CD4-positive, alpha-beta T cell treated with Interleukin-12 subunit alpha and Interleukin-12 subunit beta, for 1 hour (primary cell): ENCODE measurements at regions not wholly inside any gene's neighbourhood (a gene's known extent, or its start where the extent isn't known, plus 50 kb on each side); places are given as distances from the start of the nearest gene placed in this dataset.

Source experiments
- DNase-seq: peaks from one replicate; pipeline ENCODE4 v3.0.0-alpha.2; 2020

- DNase-seq: no peak
Measured at GRCh38 chr5:153030755-153031725, 459.4 kb upstream of the GRIA1 start.

- no peak for DNase-seq
Measured at GRCh38 chr5:153039501-153039900, 451.0 kb upstream of the GRIA1 start.

- no peak for DNase-seq
Measured at GRCh38 chr5:153043886-153044285, 446.6 kb upstream of the GRIA1 start.

GRCh38 chr5:153050496-153051179, 439.8 kb upstream of the GRIA1 start:
- DNase-seq: no peak

- no peak for DNase-seq
Measured at GRCh38 chr5:153066281-153066680, 424.2 kb upstream of the GRIA1 start.

- no peak for DNase-seq
Measured at GRCh38 chr5:153067869-153068268, 422.6 kb upstream of the GRIA1 start.

- no peak for DNase-seq
Measured at GRCh38 chr5:153079396-153079795, 411.1 kb upstream of the GRIA1 start.

- no peak for DNase-seq
Measured at GRCh38 chr5:153080940-153081339, 409.5 kb upstream of the GRIA1 start.

GRCh38 chr5:153081385-153081784, 409.1 kb upstream of the GRIA1 start:
- no peak for DNase-seq

GRCh38 chr5:153084511-153084910, 406.0 kb upstream of the GRIA1 start:
- DNase-seq: no peak

GRCh38 chr5:153086486-153086885, 404.0 kb upstream of the GRIA1 start:
- DNase-seq: no peak

- DNase-seq: no peak
Measured at GRCh38 chr5:153088538-153088937, 401.9 kb upstream of the GRIA1 start.

- no peak for DNase-seq
Measured at GRCh38 chr5:153094333-153094732, 396.1 kb upstream of the GRIA1 start.

- no peak for DNase-seq
Measured at GRCh38 chr5:153096381-153096780, 394.1 kb upstream of the GRIA1 start.

- no peak for DNase-seq
Measured at GRCh38 chr5:153099328-153099727, 391.1 kb upstream of the GRIA1 start.

- no peak for DNase-seq
Measured at GRCh38 chr5:153101235-153102180, 389.0 kb upstream of the GRIA1 start.

GRCh38 chr5:153116916-153117315, 373.6 kb upstream of the GRIA1 start:
- DNase-seq: no peak

GRCh38 chr5:153118018-153118417, 372.5 kb upstream of the GRIA1 start:
- DNase-seq: no peak

GRCh38 chr5:153122403-153122802, 368.1 kb upstream of the GRIA1 start:
- DNase-seq: no peak

- DNase-seq: no peak
Measured at GRCh38 chr5:153130296-153130695, 360.2 kb upstream of the GRIA1 start.

GRCh38 chr5:153135411-153135810, 355.1 kb upstream of the GRIA1 start:
- DNase-seq: no peak

GRCh38 chr5:153136910-153137614, 353.4 kb upstream of the GRIA1 start:
- DNase-seq: no peak
